ENCODE measurements at regions not wholly inside any gene's neighbourhood (a gene's known extent, or its start where the extent isn't known, plus 50 kb on each side); places are given as distances from the start of the nearest gene placed in this dataset.
"Not testable (repeated sequence)": the region's sequence is repeated elsewhere in the genome, so short reads cannot be mapped to it uniquely, and the experiment has no call there.

DNA sequence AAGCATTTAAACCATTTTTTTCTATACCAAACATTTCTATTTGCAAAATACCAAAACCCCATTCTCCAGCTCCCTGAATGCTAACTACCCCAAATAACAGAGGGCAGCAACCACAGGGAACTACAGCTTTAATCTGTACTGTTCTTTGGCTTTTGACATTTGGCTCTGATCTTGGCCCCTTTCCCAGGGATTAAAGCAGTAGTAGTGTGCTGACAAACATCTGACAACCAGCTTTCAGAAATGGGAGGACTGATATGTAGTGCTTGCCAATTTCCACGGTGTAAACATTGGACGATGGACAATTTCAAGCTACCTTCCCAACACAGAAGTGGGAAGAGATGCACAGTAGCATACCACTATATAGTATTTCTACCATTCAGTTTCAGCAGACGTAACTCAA, 88.4 kb upstream of the TEAD1 start:
- Mint-ChIP-seq H3K36me3 (no peaks in the 10 kb centered on the region), H3K27ac (no peak overlapping the region), H3K27me3 (peaks cover 0 to 5% of the 10 kb centered on the region in 2 donors), H3K4me3 (no peak overlapping the region), H3K9me3 (no peaks in the 10 kb centered on the region), H3K4me1 (no peaks in the 10 kb centered on the region)
- ATAC-seq (replicated peaks), result no peak
- no peak for DNase-seq

DNA sequence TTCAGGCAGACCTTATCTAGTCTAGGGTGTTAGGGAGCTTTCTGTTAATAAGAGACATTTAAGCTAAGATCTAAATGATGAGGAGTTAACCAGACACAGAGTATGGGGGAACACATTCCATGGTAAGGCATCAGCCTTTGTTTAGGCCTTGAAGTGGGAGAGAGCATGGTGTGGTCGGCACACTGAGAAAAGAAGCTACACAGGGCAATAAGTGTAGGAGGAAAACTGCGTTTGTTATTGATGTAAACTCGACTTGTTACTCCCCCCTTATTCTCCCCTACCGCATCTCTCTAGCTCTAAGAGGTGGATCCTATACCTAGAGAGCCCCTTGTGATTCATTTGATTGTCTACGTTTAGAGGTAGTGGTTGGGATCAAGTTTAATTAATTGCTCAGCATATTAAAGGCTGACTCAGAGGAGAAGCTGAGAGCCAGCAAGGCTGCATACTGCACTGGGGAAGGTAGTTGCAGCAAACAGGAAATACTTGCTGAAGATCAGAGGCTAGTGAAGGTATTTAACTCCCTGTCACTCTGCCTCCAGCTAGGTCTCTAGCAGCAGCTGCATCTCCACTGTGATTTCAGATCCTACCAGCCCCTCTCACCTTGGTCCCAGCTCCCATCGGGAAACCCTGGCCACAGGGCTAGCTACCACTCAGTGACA, 86.8 kb upstream of the TEAD1 start:
- ATAC-seq (replicated peaks) (no peak), DNase-seq (no peak)
- Mint-ChIP-seq H3K4me1 (no peaks in the 10 kb centered on the region), H3K9me3 (no peaks in the 10 kb centered on the region), H3K27me3 (no peaks in the 10 kb centered on the region), H3K36me3 (no peaks in the 10 kb centered on the region), H3K27ac (no peak overlapping the region), H3K4me3 (no peak overlapping the region)

DNA sequence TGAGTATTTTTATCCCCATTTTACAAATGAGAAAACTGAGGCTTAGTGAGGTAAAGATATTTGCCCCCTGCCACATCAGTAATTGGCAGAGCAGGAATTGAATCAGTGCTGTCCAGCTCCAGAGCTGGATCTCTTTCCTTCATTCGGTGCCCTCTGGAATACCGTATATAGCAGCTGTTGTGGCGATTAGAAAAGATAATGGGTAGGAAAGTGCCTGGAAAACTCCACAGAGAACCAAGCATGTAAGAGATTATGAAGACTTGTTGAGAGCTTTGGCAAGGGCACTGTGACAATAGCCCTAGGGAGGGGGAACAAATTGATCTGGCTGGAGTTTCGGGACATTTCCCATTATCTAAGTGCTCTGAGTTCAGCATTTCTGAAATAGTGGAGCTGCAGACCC, 82.5 kb upstream of the TEAD1 start:
- no peaks in the 10 kb centered on the region for H3K36me3 Mint-ChIP-seq
- no peak overlapping the region for H3K27ac Mint-ChIP-seq
- H3K27me3 Mint-ChIP-seq, result no peaks in the 10 kb centered on the region
- ATAC-seq (replicated peaks) (no peak), DNase-seq (no peak)
- H3K4me3 Mint-ChIP-seq, result no peak overlapping the region
- peaks cover under 1 to 3% of the 10 kb centered on the region in 2 donors for H3K9me3 Mint-ChIP-seq
- no peaks in the 10 kb centered on the region for H3K4me1 Mint-ChIP-seq

GRCh38 chr11:12592283-12592682, 81.9 kb upstream of the TEAD1 start:
- no peaks in the 10 kb centered on the region for H3K36me3 Mint-ChIP-seq
- no peaks in the 10 kb centered on the region for H3K4me1 Mint-ChIP-seq
- DNase-seq (no peak), ATAC-seq (replicated peaks) (no peak)
- no peak overlapping the region for H3K27ac Mint-ChIP-seq
- H3K4me3 Mint-ChIP-seq, result no peak overlapping the region
- H3K9me3 Mint-ChIP-seq, result peaks cover 4 to 5% of the 10 kb centered on the region in 2 donors
- H3K27me3 Mint-ChIP-seq, result no peaks in the 10 kb centered on the region

GRCh38 chr11:12595089-12595847, 79.0 kb upstream of the TEAD1 start:
- not testable (repeated sequence) for H3K27me3 Mint-ChIP-seq; H3K9me3 Mint-ChIP-seq; H3K4me1 Mint-ChIP-seq; H3K36me3 Mint-ChIP-seq; H3K27ac Mint-ChIP-seq; DNase-seq; ATAC-seq (replicated peaks); H3K4me3 Mint-ChIP-seq

GRCh38 chr11:12598330-12599256, 75.6 kb upstream of the TEAD1 start:
- Mint-ChIP-seq H3K9me3 (peaks cover 4 to 7% of the 10 kb centered on the region in 2 donors), H3K27me3 (peaks cover 3 to 5% of the 10 kb centered on the region in 2 donors), H3K4me3 (no peak overlapping the region), H3K36me3 (no peaks in the 10 kb centered on the region), H3K4me1 (no peaks in the 10 kb centered on the region), H3K27ac (no peak overlapping the region)
- DNase-seq (no peak), ATAC-seq (replicated peaks) (no peak)

DNA sequence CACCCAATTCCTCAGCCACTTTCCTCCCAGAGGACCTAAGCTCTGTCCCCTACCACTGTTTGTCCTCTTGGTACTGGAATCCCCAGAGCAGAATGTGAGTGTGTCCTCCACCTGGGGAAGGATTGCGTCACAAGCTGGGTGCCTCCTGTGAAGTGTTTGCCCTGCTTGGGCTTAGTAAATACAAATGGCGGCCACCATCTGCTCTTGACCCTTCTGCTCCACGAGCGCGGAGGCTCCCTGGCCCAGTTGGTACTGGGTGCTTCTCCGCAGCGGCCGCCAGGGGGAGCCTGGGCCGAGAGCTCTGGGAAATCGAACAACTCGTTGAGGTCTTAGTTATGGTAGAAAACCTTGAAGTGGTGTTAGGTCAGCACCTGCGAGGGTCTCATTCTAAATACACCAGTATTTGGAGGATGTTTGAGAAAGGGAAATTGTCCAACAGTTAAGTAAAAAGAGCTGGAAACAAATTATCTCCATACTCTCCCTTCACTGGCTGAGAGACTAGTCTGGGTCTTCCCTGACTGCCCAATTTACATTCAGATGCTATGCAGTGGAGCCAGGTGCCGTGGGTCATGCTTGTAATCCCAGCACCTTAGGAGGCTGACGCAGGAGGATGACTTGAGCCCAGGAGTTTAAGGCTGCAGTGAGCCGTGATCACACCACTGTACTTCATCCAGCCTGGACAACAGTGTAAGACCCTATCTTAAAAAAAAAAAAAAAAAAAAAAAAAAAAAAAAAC, 74.6 kb upstream of the TEAD1 start:
- H3K9me3 Mint-ChIP-seq, result peaks cover 4 to 7% of the 10 kb centered on the region in 2 donors
- H3K36me3 Mint-ChIP-seq, result no peaks in the 10 kb centered on the region
- H3K27ac Mint-ChIP-seq, result no peak overlapping the region
- ATAC-seq (replicated peaks) (peak; percentile 47 to 61), DNase-seq (peak; percentile 4)
- H3K4me1 Mint-ChIP-seq, result no peaks in the 10 kb centered on the region
- H3K4me3 Mint-ChIP-seq, result no peak overlapping the region
- peaks cover 3 to 5% of the 10 kb centered on the region in 2 donors for H3K27me3 Mint-ChIP-seq

- Mint-ChIP-seq H3K27me3 (peaks cover 3 to 5% of the 10 kb centered on the region in 2 donors), H3K4me3 (no peak overlapping the region), H3K4me1 (no peaks in the 10 kb centered on the region), H3K27ac (no peak overlapping the region), H3K9me3 (peaks cover 3 to 4% of the 10 kb centered on the region in 2 donors), H3K36me3 (no peaks in the 10 kb centered on the region)
- no peak for DNase-seq
- no peak for ATAC-seq (replicated peaks)
Measured at GRCh38 chr11:12600829-12601228, 73.4 kb upstream of the TEAD1 start.

GRCh38 chr11:12602421-12602820, 71.8 kb upstream of the TEAD1 start:
- Mint-ChIP-seq H3K36me3 (no peaks in the 10 kb centered on the region), H3K9me3 (peaks cover 0 to 2% of the 10 kb centered on the region in 2 donors), H3K27ac (no peak overlapping the region), H3K27me3 (peaks cover 3 to 5% of the 10 kb centered on the region in 2 donors), H3K4me1 (no peaks in the 10 kb centered on the region), H3K4me3 (no peak overlapping the region)
- ATAC-seq (replicated peaks) (no peak), DNase-seq (no peak)

DNA sequence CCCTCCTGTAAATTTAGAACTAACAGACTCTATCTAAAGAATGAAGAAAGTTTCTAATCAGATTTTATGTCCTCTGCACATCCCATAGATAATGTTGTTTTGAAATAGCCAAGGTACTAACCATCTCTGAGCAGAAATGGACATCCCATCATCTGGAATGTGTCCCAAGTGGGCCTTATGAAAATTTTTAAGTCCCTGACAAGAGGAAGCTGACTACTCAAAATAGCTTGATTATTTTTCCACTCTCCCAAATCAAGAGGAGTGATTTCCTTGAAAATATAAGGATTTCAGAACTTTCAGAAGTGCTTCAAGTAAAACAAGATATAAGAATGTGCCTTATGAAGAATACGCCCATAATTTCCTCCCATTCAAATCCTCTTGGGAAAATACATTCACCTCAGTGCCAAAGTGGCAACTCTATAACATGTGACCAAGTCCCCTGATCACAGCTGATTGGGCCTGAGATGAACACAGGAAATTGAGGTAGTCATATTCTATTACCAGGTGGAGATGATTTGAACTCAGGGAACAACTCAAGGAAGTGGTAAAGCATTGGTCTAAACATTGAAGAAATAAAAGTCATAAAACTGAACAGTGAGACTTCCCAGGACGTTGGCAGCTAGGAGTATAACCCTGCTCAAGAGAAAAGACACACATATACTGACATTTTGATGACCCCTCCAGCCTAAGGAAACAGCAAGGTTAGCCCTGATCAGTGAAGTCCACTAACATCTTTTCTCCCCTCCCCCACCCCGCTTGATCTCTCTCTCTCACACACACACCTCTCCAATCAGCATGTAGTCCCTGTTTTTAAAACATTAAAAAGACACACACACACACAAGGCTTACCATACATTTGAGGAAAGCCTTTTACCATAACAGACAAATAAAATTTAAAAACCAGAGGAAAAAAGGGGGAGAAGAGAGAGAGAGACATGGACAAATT, 70.8 kb upstream of the TEAD1 start:
- no peak for ATAC-seq (replicated peaks)
- no peak for DNase-seq
- H3K9me3 Mint-ChIP-seq, result peaks cover 0 to 6% of the 10 kb centered on the region in 2 donors
- H3K27ac Mint-ChIP-seq, result no peak overlapping the region
- H3K27me3 Mint-ChIP-seq, result peaks cover 3 to 5% of the 10 kb centered on the region in 2 donors
- H3K4me3 Mint-ChIP-seq, result no peak overlapping the region
- H3K36me3 Mint-ChIP-seq, result no peaks in the 10 kb centered on the region
- no peaks in the 10 kb centered on the region for H3K4me1 Mint-ChIP-seq

DNA sequence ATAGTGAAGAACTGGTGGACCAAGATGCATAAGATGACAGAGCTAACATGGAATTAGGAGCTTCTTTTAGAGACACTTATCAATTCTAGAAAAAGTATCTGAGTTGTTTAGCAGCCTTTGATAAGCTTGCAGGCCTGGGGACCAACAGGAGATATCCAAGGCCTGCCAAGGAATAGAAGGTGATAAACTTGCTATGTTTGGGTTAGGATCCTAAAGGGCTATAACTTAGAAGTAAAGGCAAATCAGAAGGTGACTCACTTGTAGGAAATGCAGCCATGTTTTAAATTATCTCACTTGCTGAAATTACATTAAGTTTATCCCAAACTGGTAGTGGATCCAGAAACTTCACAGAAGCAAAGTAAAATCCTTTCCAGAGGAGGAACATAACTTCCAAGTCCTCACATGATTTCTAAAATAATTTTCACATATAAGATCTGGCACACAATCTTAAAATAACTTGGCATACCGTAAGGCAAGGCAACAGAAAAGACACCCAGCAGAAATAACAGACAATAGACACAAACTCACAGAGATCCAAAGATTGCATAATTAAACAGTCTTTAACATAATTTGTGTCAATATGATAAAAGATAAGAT, 69.6 kb upstream of the TEAD1 start:
- DNase-seq, result no peak
- no peak overlapping the region for H3K4me3 Mint-ChIP-seq
- H3K36me3 Mint-ChIP-seq, result no peaks in the 10 kb centered on the region

GRCh38 chr11:12606597-12606996, 67.6 kb upstream of the TEAD1 start:
- no peak for ATAC-seq (replicated peaks)

More for the DNA sequence above, 69.6 kb upstream of the TEAD1 start:
- peaks cover 0 to 7% of the 10 kb centered on the region in 2 donors for H3K9me3 Mint-ChIP-seq
- no peak overlapping the region for H3K27ac Mint-ChIP-seq
- ATAC-seq (replicated peaks), result no peak
- H3K27me3 Mint-ChIP-seq, result peaks cover 0 to 5% of the 10 kb centered on the region in 2 donors
- H3K4me1 Mint-ChIP-seq, result no peaks in the 10 kb centered on the region

DNA sequence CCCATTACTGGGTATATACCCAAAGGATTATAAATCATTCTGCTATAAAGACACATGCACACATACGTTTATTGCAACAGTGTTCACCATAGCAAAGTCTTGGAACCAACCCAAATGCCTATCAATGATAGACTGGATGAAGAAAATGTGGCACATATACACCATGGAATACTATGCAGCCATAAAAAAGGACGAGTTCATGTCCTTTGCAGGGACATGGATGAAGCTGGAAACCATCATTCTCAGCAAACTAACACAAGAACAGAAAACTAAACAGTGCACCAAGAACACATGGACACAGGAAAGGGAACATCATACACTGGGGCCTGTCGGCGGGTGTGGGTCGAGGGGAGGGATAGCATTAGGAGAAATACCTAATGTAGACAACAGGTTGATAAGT, 65.5 kb upstream of the TEAD1 start:
- H3K27me3 Mint-ChIP-seq; H3K27ac Mint-ChIP-seq; DNase-seq; ATAC-seq (replicated peaks); H3K4me1 Mint-ChIP-seq; H3K36me3 Mint-ChIP-seq; H3K4me3 Mint-ChIP-seq: not testable (repeated sequence)
- H3K9me3 Mint-ChIP-seq, result peaks cover 19 to 28% of the 10 kb centered on the region in 2 donors

More at GRCh38 chr11:12606597-12606996, 67.6 kb upstream of the TEAD1 start:
- H3K4me3 Mint-ChIP-seq, result no peak overlapping the region
- no peak for DNase-seq
- H3K36me3 Mint-ChIP-seq, result peaks cover 0 to under 1% of the 10 kb centered on the region in 2 donors
- no peaks in the 10 kb centered on the region for H3K4me1 Mint-ChIP-seq
- H3K9me3 Mint-ChIP-seq, result peaks cover 9 to 17% of the 10 kb centered on the region in 2 donors
- H3K27me3 Mint-ChIP-seq, result peaks cover 0 to 5% of the 10 kb centered on the region in 2 donors
- H3K27ac Mint-ChIP-seq, result no peak overlapping the region
